HCT116 (cell line): ENCODE measurements at regions not wholly inside any gene's neighbourhood (a gene's known extent, or its start where the extent isn't known, plus 50 kb on each side); places are given as distances from the start of the nearest gene placed in this dataset.

ENCODE experiments used
- ATAC-seq: fragments of 200-7000 bp; cut with Tn5 transposase; 2 replicates; pipeline ENCODE4 v1.9.1; 2020; ENCODE audit warnings: mild to moderate bottlenecking, moderate library complexity
- BruUV-seq: library from RNA; stranded (reverse); fragments of 400-500 nt; replicated peaks from 2 replicates; lab custom pipeline; 2021; lab: Mats Ljungman, UMichigan
- CTCF ChIA-PET: fragments of 300-600 bp; sonication (Branson Sonifier 250); formaldehyde crosslinking; loops from one replicate; lab custom pipeline; 2021; ENCODE audit warnings: antibody characterized with exemption; lab: Charles Lee
- POLR2A ChIA-PET: fragments of 300-600, 350-600 bp; sonication (Branson Sonifier 250); formaldehyde crosslinking; loops from one replicate; lab custom pipeline; 2021; ENCODE audit warnings: antibody characterized with exemption; lab: Charles Lee
- RAD21 ChIA-PET, 2 experiments: fragments of 300-600 bp; sonication (Branson Sonifier 250); formaldehyde crosslinking; loops; one replicate each; lab custom pipeline; 2023; ENCODE audit warnings: low total read pairs in 2 of 2; ENCODE audit not compliant: uncharacterized antibody in 2 of 2, unreplicated experiment in 2 of 2, low non-redundant PET in 1 of 2; lab: Charles Lee
- DNase-seq: peaks from one replicate; pipeline ENCODE4 v3.0.0-alpha.2; 2010; ENCODE audit warnings: low read depth, low spot score
- H2AFZ ChIP-seq: fragments of 200-600 bp; shearing (Covaris generic), sonication (generic); 2 replicates; pipeline ENCODE4 v1.6.1; 2017; ENCODE audit warnings: low read depth, mixed run types, mixed read lengths, antibody characterized with exemption, low read length; ENCODE audit not compliant: poor library complexity, severe bottlenecking
- H3K27ac ChIP-seq: 2 replicates; pipeline ENCODE4 v1.5.1; 2012; ENCODE audit warnings: low read depth, low read length
- H3K27me3 ChIP-seq: fragments of 200-600 bp; sonication (generic); 2 replicates; pipeline ENCODE4 v1.6.1; 2016; ENCODE audit warnings: mixed run types, low read length, mixed read lengths; ENCODE audit not compliant: insufficient read depth
- H3K36me3 ChIP-seq, 2 experiments: fragments of 200-500 bp in 1 of 2; fragments of 200-600 bp in 1 of 2; sonication (Bioruptor generic) in 1 of 2; sonication (generic) in 1 of 2; 2 replicates each; pipeline versions ENCODE4 v1.5.1 to v1.6.1; 2014 to 2016; ENCODE audit warnings: low read length in 2 of 2, inconsistent platforms in 1 of 2, mixed read lengths in 1 of 2, mixed run types in 1 of 2; ENCODE audit not compliant: insufficient read depth in 2 of 2, control insufficient read depth in 1 of 2
- H3K4me1 ChIP-seq, 2 experiments: fragments of 200-600 bp in 1 of 2; sonication (generic) in 1 of 2; 2 replicates each; pipeline versions ENCODE4 v1.5.1 to v1.6.1; 2012 to 2017; ENCODE audit warnings: low read length in 2 of 2, inconsistent platforms in 1 of 2, mild to moderate bottlenecking in 1 of 2, mixed read lengths in 1 of 2, mixed run types in 1 of 2, moderate library complexity in 1 of 2; ENCODE audit not compliant: insufficient read depth in 2 of 2, control insufficient read depth in 1 of 2
- H3K4me2 ChIP-seq: fragments of 200-600 bp; sonication (generic); 2 replicates; pipeline ENCODE4 v1.6.1; 2017; ENCODE audit warnings: mixed run types, low read length, mixed read lengths
- H3K4me3 ChIP-seq, 2 experiments: fragments of 200-600 bp in 1 of 2; sonication (generic) in 1 of 2; replicated peaks in 1 of 2; 2 replicates each; pipeline ENCODE4 v1.5.1; 2011 to 2016; ENCODE audit warnings: low read length in 2 of 2, control low read depth in 1 of 2, low read depth in 1 of 2, mild to moderate bottlenecking in 1 of 2, mixed read lengths in 1 of 2, mixed run types in 1 of 2
- H3K79me2 ChIP-seq: fragments of 200-600 bp; sonication (generic); 2 replicates; pipeline ENCODE4 v1.6.1; 2017; ENCODE audit warnings: mild to moderate bottlenecking, mixed run types, low read length, moderate library complexity, mixed read lengths; ENCODE audit not compliant: insufficient read depth
- H3K9ac ChIP-seq: fragments of 200-600 bp; sonication (generic); 2 replicates; pipeline ENCODE4 v1.6.1; 2016; ENCODE audit warnings: low read length, mixed read lengths
- H3K9me2 ChIP-seq: fragments of 200-600 bp; sonication (generic), shearing (Covaris generic); 2 replicates; pipeline ENCODE4 v1.6.1; 2017; ENCODE audit warnings: mixed run types, mild to moderate bottlenecking, moderate library complexity; ENCODE audit not compliant: insufficient read depth
- H3K9me3 ChIP-seq, 2 experiments: fragments of 200-500 bp in 1 of 2; fragments of 200-600 bp in 1 of 2; sonication (Bioruptor generic) in 1 of 2; sonication (generic) in 1 of 2; 2 replicates each; pipeline ENCODE4 v1.6.1; 2014 to 2017; ENCODE audit warnings: low read length in 2 of 2, mixed read lengths in 2 of 2, inconsistent platforms in 1 of 2, low read depth in 1 of 2, mild to moderate bottlenecking in 1 of 2, mixed run types in 1 of 2, moderate library complexity in 1 of 2; ENCODE audit not compliant: control insufficient read depth in 1 of 2, insufficient read depth in 1 of 2
- H4K20me1 ChIP-seq: fragments of 200-600 bp; sonication (generic), shearing (Covaris generic); 2 replicates; pipeline ENCODE4 v1.6.1; 2017; ENCODE audit warnings: mixed run types, mild to moderate bottlenecking, moderate library complexity; ENCODE audit not compliant: insufficient read depth
- CEBPB ChIP-seq: IDR thresholded peaks from 2 replicates; pipeline ENCODE4 v1.6.1; 2012; ENCODE audit warnings: low read depth
- CTCF ChIP-seq, 3 experiments: fragments of 200-600 bp in 1 of 3; sonication (generic) in 1 of 3; IDR thresholded peaks in 2 of 3; conservative IDR thresholded peaks in 1 of 3; 2 replicates each; pipeline ENCODE4 v1.5.1; 2012 to 2017; ENCODE audit warnings: low read depth in 2 of 3, low read length in 2 of 3, antibody characterized with exemption in 1 of 3, borderline replicate concordance in 1 of 3, control low read depth in 1 of 3, mild to moderate bottlenecking in 1 of 3, mixed read lengths in 1 of 3, mixed run types in 1 of 3, moderate library complexity in 1 of 3; ENCODE audit not compliant: insufficient read depth in 1 of 3
- EGR1 ChIP-seq: IDR thresholded peaks from 2 replicates; pipeline ENCODE4 v1.6.1; 2012; ENCODE audit warnings: low read depth
- ELF1 ChIP-seq: IDR thresholded peaks from 2 replicates; pipeline ENCODE4 v1.6.1; 2012; ENCODE audit warnings: low read depth, borderline replicate concordance
- EZH2 ChIP-seq: fragments of 200-600 bp; sonication (generic); IDR thresholded peaks from 2 replicates; pipeline ENCODE4 v1.6.1; 2017; ENCODE audit warnings: antibody characterized with exemption, mixed run types
- JUND ChIP-seq: IDR thresholded peaks from 2 replicates; pipeline ENCODE4 v1.6.1; 2012
- RAD21 ChIP-seq: IDR thresholded peaks from 2 replicates; pipeline ENCODE4 v1.6.1; 2012; ENCODE audit warnings: low read depth, mild to moderate bottlenecking
- SP1 ChIP-seq: IDR thresholded peaks from 2 replicates; pipeline ENCODE4 v1.6.1; 2012; ENCODE audit warnings: low read depth
- ZNF274 ChIP-seq: fragments of 200-500 bp; sonication (Bioruptor generic); IDR thresholded peaks from 2 replicates; pipeline ENCODE4 v1.6.1; 2014; ENCODE audit warnings: mild to moderate bottlenecking, low read depth, low read length, inconsistent platforms
- intact Hi-C: fragments of 100-400 bp; cut with micrococcal nuclease; formaldehyde crosslinking; loops from 2 replicates; pipeline ENCODE4 v1.10.0; 2022
- TF ChIP-seq, protein P1 (sequence below): IDR thresholded peaks from 2 replicates; pipeline ENCODE4 v1.6.1; 2012; ENCODE audit warnings: low read depth

- intact Hi-C loops: no loop called here
- no peak overlapping the region for H2AFZ ChIP-seq
- DNase-seq (no peak), ATAC-seq (no peak)
- no peak overlapping the region for H3K9ac ChIP-seq
- no peaks in the 10 kb centered on the region for H3K36me3 ChIP-seq
- no peaks in the 10 kb centered on the region for H3K27me3 ChIP-seq
- TF ChIP-seq, protein P1, sequence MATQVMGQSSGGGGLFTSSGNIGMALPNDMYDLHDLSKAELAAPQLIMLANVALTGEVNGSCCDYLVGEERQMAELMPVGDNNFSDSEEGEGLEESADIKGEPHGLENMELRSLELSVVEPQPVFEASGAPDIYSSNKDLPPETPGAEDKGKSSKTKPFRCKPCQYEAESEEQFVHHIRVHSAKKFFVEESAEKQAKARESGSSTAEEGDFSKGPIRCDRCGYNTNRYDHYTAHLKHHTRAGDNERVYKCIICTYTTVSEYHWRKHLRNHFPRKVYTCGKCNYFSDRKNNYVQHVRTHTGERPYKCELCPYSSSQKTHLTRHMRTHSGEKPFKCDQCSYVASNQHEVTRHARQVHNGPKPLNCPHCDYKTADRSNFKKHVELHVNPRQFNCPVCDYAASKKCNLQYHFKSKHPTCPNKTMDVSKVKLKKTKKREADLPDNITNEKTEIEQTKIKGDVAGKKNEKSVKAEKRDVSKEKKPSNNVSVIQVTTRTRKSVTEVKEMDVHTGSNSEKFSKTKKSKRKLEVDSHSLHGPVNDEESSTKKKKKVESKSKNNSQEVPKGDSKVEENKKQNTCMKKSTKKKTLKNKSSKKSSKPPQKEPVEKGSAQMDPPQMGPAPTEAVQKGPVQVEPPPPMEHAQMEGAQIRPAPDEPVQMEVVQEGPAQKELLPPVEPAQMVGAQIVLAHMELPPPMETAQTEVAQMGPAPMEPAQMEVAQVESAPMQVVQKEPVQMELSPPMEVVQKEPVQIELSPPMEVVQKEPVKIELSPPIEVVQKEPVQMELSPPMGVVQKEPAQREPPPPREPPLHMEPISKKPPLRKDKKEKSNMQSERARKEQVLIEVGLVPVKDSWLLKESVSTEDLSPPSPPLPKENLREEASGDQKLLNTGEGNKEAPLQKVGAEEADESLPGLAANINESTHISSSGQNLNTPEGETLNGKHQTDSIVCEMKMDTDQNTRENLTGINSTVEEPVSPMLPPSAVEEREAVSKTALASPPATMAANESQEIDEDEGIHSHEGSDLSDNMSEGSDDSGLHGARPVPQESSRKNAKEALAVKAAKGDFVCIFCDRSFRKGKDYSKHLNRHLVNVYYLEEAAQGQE: no peak
- TF ChIP-seq EZH2 (no peak), CEBPB (no peak)
- ChIA-PET POLR2A (no interaction called here), RAD21 (no interaction called here), CTCF (no interaction called here)
- H3K79me2 ChIP-seq: no peaks in the 10 kb centered on the region
- H4K20me1 ChIP-seq: no peaks in the 10 kb centered on the region
- BruUV-seq: no TSS peak
- H3K9me2 ChIP-seq: no peaks in the 10 kb centered on the region
- H3K4me1 ChIP-seq: no peaks in the 10 kb centered on the region
- H3K4me2 ChIP-seq: no peak overlapping the region
- no peak overlapping the region for H3K27ac ChIP-seq
- H3K9me3 ChIP-seq: no peaks in the 10 kb centered on the region
- no peak overlapping the region for H3K4me3 ChIP-seq
Measured at GRCh38 chr2:221135699-221136098, 436.4 kb downstream of the EPHA4 start.

GRCh38 chr2:221137385-221137784 is 434.7 kb downstream of the EPHA4 start:
- Histone ChIP-seq H3K9me2 (no peaks in the 10 kb centered on the region), H2AFZ (no peak overlapping the region), H4K20me1 (no peaks in the 10 kb centered on the region), H3K9me3 (no peaks in the 10 kb centered on the region), H3K4me3 (no peak overlapping the region), H3K4me2 (no peak overlapping the region), H3K9ac (no peak overlapping the region), H3K36me3 (no peaks in the 10 kb centered on the region), H3K4me1 (no peaks in the 10 kb centered on the region), H3K79me2 (no peaks in the 10 kb centered on the region), H3K27ac (no peak overlapping the region), H3K27me3 (no peaks in the 10 kb centered on the region)
- DNase-seq: no peak
- BruUV-seq: no TSS peak
- intact Hi-C loops: no loop called here
- POLR2A ChIA-PET: no interaction called here
- ATAC-seq: no peak
- RAD21 ChIA-PET: no interaction called here
- TF ChIP-seq EGR1 (no peak), CTCF (IDR thresholded peaks at IDR 0.05 in 2 of 3, conservative IDR thresholded peaks at IDR 0.05 in 1 of 3; ENCODE audit: borderline replicate concordance in 1 of 3, insufficient read depth in 1 of 3, low read depth in 2 of 3, low read length in 2 of 3) (no peak), ELF1 (no peak), JUND (no peak), CEBPB (no peak), ZNF274 (no peak), SP1 (no peak), RAD21 (no peak)
- TF ChIP-seq, protein P1: no peak
- CTCF ChIA-PET: no interaction called here
